HG03280 (cell line): ENCODE measurements at regions not wholly inside any gene's neighbourhood (a gene's known extent, or its start where the extent isn't known, plus 50 kb on each side); places are given as distances from the start of the nearest gene placed in this dataset.
"Not testable (repeated sequence)": the region's sequence is repeated elsewhere in the genome, so short reads cannot be mapped to it uniquely, and the experiment has no call there.

Experiments used
- ATAC-seq: cut with Tn5 transposase; IDR thresholded peaks from one replicate; pipeline ENCODE4 v1.9.1; 2021; ENCODE audit warnings: mild to moderate bottlenecking, moderate library complexity; ENCODE audit not compliant: unreplicated experiment

- ATAC-seq: no peak
These were observed 52.5 kb downstream of the RHOB start for GRCh38 chr2:20499387-20499786.

- ATAC-seq: no peak
These were observed 55.1 kb downstream of the RHOB start for GRCh38 chr2:20501974-20502373.

GRCh38 chr2:20502496-20502895, 55.6 kb downstream of the RHOB start:
- ATAC-seq: not testable (repeated sequence)

GRCh38 chr2:20504174-20504573, 57.3 kb downstream of the RHOB start:
- no peak for ATAC-seq

- no peak for ATAC-seq
These were observed 59.4 kb downstream of the RHOB start for GRCh38 chr2:20506201-20506685.

GRCh38 chr2:20507166-20507692, 60.4 kb downstream of the RHOB start:
- peak; percentile 99 for ATAC-seq

GRCh38 chr2:20507711-20508110, 60.8 kb downstream of the RHOB start:
- no peak for ATAC-seq

- no peak for ATAC-seq
These were observed 62.5 kb downstream of the RHOB start for GRCh38 chr2:20509301-20509769.

- ATAC-seq: no peak
These were observed 63.1 kb downstream of the RHOB start for GRCh38 chr2:20509770-20510490.

GRCh38 chr2:20511130-20511529, 64.3 kb downstream of the RHOB start:
- no peak for ATAC-seq

- no peak for ATAC-seq
These were observed 65.3 kb downstream of the RHOB start for GRCh38 chr2:20512061-20512605.

- no peak for ATAC-seq
These were observed 67.1 kb downstream of the RHOB start for GRCh38 chr2:20513946-20514345.

- no peak for ATAC-seq
These were observed 67.9 kb downstream of the RHOB start for GRCh38 chr2:20514596-20515269.

- no peak for ATAC-seq
These were observed 68.7 kb downstream of the RHOB start for GRCh38 chr2:20515290-20516220.

GRCh38 chr2:20516291-20516645, 69.4 kb downstream of the RHOB start:
- no peak for ATAC-seq

- peak; percentile 88 for ATAC-seq
These were observed 69.9 kb downstream of the RHOB start for GRCh38 chr2:20516646-20517341.

- ATAC-seq: no peak
These were observed 72.4 kb downstream of the RHOB start for GRCh38 chr2:20519309-20519708.

- ATAC-seq: no peak
These were observed 73.3 kb downstream of the RHOB start for GRCh38 chr2:20520128-20520527.

GRCh38 chr2:20521193-20521592, 74.3 kb downstream of the RHOB start:
- no peak for ATAC-seq

- no peak for ATAC-seq
These were observed 74.9 kb downstream of the RHOB start for GRCh38 chr2:20521682-20522189.
